ENCODE measurements at regions not wholly inside any gene's neighbourhood (a gene's known extent, or its start where the extent isn't known, plus 50 kb on each side); places are given as distances from the start of the nearest gene placed in this dataset.
"Not testable (repeated sequence)": the region's sequence is repeated elsewhere in the genome, so short reads cannot be mapped to it uniquely, and the experiment has no call there.

- no peak for DNase-seq (ENCODE audit: low spot score)
Observed at GRCh38 chr13:58619396-58620113, 988.0 kb downstream of the PCDH17 start.

GRCh38 chr13:58620176-58620575 is 988.6 kb downstream of the PCDH17 start:
- DNase-seq (ENCODE audit: low spot score), result no peak

GRCh38 chr13:58625703-58626389 is 994.3 kb downstream of the PCDH17 start:
- DNase-seq (ENCODE audit: low spot score), result no peak

- no peak for DNase-seq (ENCODE audit: low spot score)
Observed at GRCh38 chr13:58630794-58631193, 999.2 kb downstream of the PCDH17 start.

- no peak for DNase-seq (ENCODE audit: low spot score)
Observed at GRCh38 chr13:58633226-58633625, 1001.7 kb downstream of the PCDH17 start.

GRCh38 chr13:58655086-58655485 is 1023.5 kb downstream of the PCDH17 start:
- DNase-seq (ENCODE audit: low spot score), result no peak

- no peak for DNase-seq (ENCODE audit: low spot score)
Observed at GRCh38 chr13:58660826-58661225, 1029.3 kb downstream of the PCDH17 start.

- DNase-seq (ENCODE audit: low spot score), result no peak
Observed at GRCh38 chr13:58666331-58666730, 1034.8 kb downstream of the PCDH17 start.

GRCh38 chr13:58667096-58667495 is 1035.6 kb downstream of the PCDH17 start:
- DNase-seq (ENCODE audit: low spot score), result no peak

GRCh38 chr13:58680115-58680514 is 1048.6 kb downstream of the PCDH17 start:
- no peak for DNase-seq (ENCODE audit: low spot score)

- DNase-seq (ENCODE audit: low spot score), result no peak
Observed at GRCh38 chr13:58682616-58683015, 1051.1 kb downstream of the PCDH17 start.

GRCh38 chr13:58687148-58687547 is 1055.6 kb downstream of the PCDH17 start:
- DNase-seq (ENCODE audit: low spot score), result no peak

GRCh38 chr13:58698531-58698930 is 1067.0 kb downstream of the PCDH17 start:
- no peak for DNase-seq (ENCODE audit: low spot score)

- DNase-seq (ENCODE audit: low spot score), result no peak
Observed at GRCh38 chr13:58704953-58705352, 1073.4 kb downstream of the PCDH17 start.

- no peak for DNase-seq (ENCODE audit: low spot score)
Observed at GRCh38 chr13:58706421-58706820, 1074.9 kb downstream of the PCDH17 start.

GRCh38 chr13:58712191-58712590 is 1080.6 kb downstream of the PCDH17 start:
- DNase-seq (ENCODE audit: low spot score), result peak; percentile 0

GRCh38 chr13:58714016-58714415 is 1082.5 kb downstream of the PCDH17 start:
- not testable (repeated sequence) for DNase-seq (ENCODE audit: low spot score)

GRCh38 chr13:58721273-58721672 is 1089.7 kb downstream of the PCDH17 start:
- DNase-seq (ENCODE audit: low spot score), result no peak

GRCh38 chr13:58728126-58728525 is 1096.6 kb downstream of the PCDH17 start:
- no peak for DNase-seq (ENCODE audit: low spot score)

- no peak for DNase-seq (ENCODE audit: low spot score)
Observed at GRCh38 chr13:58729361-58729760, 1097.8 kb downstream of the PCDH17 start.

- DNase-seq (ENCODE audit: low spot score), result no peak
Observed at GRCh38 chr13:58744686-58745085, 1113.1 kb downstream of the PCDH17 start.

- no peak for DNase-seq (ENCODE audit: low spot score)
Observed at GRCh38 chr13:58767566-58767965, 1136.0 kb downstream of the PCDH17 start.

GRCh38 chr13:58773280-58773859 is 1141.8 kb downstream of the PCDH17 start:
- no peak for DNase-seq (ENCODE audit: low spot score)

Measured in A172 (cell line).